IPS-11a (cell line): ENCODE measurements at regions not wholly inside any gene's neighbourhood (a gene's known extent, or its start where the extent isn't known, plus 50 kb on each side); places are given as distances from the start of the nearest gene placed in this dataset.

Source experiments
- H3K4me3 ChIP-seq: one replicate; pipeline ENCODE4 v1.5.1; 2013; ENCODE audit warnings: low read depth, low read length, control low read depth

- no peak overlapping the region for H3K4me3 ChIP-seq
These were observed 125.4 kb downstream of the BCOR start for GRCh38 chrX:39972340-39972739.

GRCh38 chrX:39973810-39974209 is 123.9 kb downstream of the BCOR start:
- H3K4me3 ChIP-seq = no peak overlapping the region

- H3K4me3 ChIP-seq = no peak overlapping the region
These were observed 123.5 kb downstream of the BCOR start for GRCh38 chrX:39974270-39974669.

- H3K4me3 ChIP-seq = no peak overlapping the region
These were observed 122.4 kb downstream of the BCOR start for GRCh38 chrX:39975101-39975925.

- H3K4me3 ChIP-seq = no peak overlapping the region
These were observed 115.8 kb downstream of the BCOR start for GRCh38 chrX:39981946-39982345.

- no peak overlapping the region for H3K4me3 ChIP-seq
These were observed 114.8 kb downstream of the BCOR start for GRCh38 chrX:39982948-39983347.

GRCh38 chrX:39983715-39984114 is 114.0 kb downstream of the BCOR start:
- H3K4me3 ChIP-seq = no peak overlapping the region

GRCh38 chrX:39984191-39984956 is 113.4 kb downstream of the BCOR start:
- H3K4me3 ChIP-seq = no peak overlapping the region

- H3K4me3 ChIP-seq = no peak overlapping the region
These were observed 112.7 kb downstream of the BCOR start for GRCh38 chrX:39985071-39985470.

- no peak overlapping the region for H3K4me3 ChIP-seq
These were observed 112.2 kb downstream of the BCOR start for GRCh38 chrX:39985551-39985950.

- no peak overlapping the region for H3K4me3 ChIP-seq
These were observed 109.3 kb downstream of the BCOR start for GRCh38 chrX:39988496-39988895.

- H3K4me3 ChIP-seq = no peak overlapping the region
These were observed 107.4 kb downstream of the BCOR start for GRCh38 chrX:39990388-39990787.

GRCh38 chrX:39992300-39992699 is 105.5 kb downstream of the BCOR start:
- H3K4me3 ChIP-seq = no peak overlapping the region

GRCh38 chrX:39995457-39995856 is 102.3 kb downstream of the BCOR start:
- no peak overlapping the region for H3K4me3 ChIP-seq

GRCh38 chrX:39996536-39996935 is 101.2 kb downstream of the BCOR start:
- no peak overlapping the region for H3K4me3 ChIP-seq

- no peak overlapping the region for H3K4me3 ChIP-seq
These were observed 98.9 kb downstream of the BCOR start for GRCh38 chrX:39998636-39999406.
